ENCODE measurements at regions not wholly inside any gene's neighbourhood (a gene's known extent, or its start where the extent isn't known, plus 50 kb on each side); places are given as distances from the start of the nearest gene placed in this dataset.

DNA sequence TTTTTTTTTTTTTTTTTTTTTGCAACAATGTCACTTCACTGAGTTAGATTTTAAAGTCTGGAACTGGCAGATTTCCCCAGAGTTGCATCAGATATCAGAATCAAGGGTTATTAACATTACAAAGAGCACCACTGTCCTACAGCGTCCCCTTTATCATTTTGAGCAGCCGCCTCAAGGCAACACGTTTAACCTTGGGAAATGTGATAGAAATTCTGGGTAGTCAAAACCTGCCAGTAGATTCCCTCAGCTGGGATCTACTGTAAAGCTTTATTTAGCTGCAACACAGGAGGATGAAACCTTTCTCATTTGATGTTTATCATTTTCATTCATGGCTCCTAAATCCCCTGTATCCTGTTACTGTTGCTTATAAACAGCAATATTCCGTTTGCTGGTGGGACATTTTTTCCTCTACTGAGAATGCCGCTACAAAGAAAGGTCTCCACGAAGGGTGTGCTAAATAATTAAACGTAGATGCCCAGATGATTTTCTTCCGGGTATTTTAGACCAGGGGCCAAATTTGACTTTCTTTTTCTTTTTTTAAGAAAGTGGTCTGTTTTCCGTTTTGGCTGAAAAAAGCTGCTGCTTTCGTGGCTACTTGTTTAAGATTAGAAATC lies 436.1 kb upstream of the GOT2 start:
- no peak for DNase-seq
- H3K4me3 ChIP-seq (ENCODE audit: low read depth, low read length), result no peak overlapping the region
- H3K27me3 ChIP-seq (ENCODE audit: insufficient read depth, low read depth, severe bottlenecking), result peaks cover 15% of the 10 kb centered on the region
- TF ChIP-seq, protein P1, sequence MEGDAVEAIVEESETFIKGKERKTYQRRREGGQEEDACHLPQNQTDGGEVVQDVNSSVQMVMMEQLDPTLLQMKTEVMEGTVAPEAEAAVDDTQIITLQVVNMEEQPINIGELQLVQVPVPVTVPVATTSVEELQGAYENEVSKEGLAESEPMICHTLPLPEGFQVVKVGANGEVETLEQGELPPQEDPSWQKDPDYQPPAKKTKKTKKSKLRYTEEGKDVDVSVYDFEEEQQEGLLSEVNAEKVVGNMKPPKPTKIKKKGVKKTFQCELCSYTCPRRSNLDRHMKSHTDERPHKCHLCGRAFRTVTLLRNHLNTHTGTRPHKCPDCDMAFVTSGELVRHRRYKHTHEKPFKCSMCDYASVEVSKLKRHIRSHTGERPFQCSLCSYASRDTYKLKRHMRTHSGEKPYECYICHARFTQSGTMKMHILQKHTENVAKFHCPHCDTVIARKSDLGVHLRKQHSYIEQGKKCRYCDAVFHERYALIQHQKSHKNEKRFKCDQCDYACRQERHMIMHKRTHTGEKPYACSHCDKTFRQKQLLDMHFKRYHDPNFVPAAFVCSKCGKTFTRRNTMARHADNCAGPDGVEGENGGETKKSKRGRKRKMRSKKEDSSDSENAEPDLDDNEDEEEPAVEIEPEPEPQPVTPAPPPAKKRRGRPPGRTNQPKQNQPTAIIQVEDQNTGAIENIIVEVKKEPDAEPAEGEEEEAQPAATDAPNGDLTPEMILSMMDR (IDR thresholded peaks at IDR 0.05; ENCODE audit: low read depth, low read length), result no peak
- no peaks in the 10 kb centered on the region for H3K9me3 ChIP-seq (ENCODE audit: severe bottlenecking)
- no peaks in the 10 kb centered on the region for H3K36me3 ChIP-seq
- H3K27ac ChIP-seq, result no peak overlapping the region

DNA sequence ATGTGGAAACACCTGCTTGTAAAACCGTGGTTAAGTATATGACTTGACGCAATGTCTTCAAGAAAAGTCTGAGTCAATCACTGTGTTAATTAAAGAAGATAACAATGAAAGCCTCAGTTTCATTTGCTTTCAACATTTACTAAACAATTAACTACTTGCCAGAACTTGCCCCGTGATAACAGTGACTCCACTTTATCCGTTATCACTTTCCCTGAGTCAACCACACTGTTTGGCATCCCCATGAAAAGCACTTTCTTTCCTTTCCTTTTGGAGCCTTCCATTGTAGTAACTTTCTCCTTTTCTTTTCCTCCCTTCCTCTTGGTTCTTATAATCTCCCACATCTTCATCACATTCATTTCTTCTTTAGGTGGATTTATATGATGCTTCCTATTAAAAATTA lies 435.1 kb upstream of the GOT2 start:
- H3K27me3 ChIP-seq (ENCODE audit: insufficient read depth, low read depth, severe bottlenecking), result peaks cover 17% of the 10 kb centered on the region
- no peaks in the 10 kb centered on the region for H3K36me3 ChIP-seq
- no peak overlapping the region for H3K4me3 ChIP-seq (ENCODE audit: low read depth, low read length)
- no peak for DNase-seq
- TF ChIP-seq, protein P1 (IDR thresholded peaks at IDR 0.05; ENCODE audit: low read depth, low read length), result no peak
- no peaks in the 10 kb centered on the region for H3K9me3 ChIP-seq (ENCODE audit: severe bottlenecking)
- H3K27ac ChIP-seq, result no peak overlapping the region

DNA sequence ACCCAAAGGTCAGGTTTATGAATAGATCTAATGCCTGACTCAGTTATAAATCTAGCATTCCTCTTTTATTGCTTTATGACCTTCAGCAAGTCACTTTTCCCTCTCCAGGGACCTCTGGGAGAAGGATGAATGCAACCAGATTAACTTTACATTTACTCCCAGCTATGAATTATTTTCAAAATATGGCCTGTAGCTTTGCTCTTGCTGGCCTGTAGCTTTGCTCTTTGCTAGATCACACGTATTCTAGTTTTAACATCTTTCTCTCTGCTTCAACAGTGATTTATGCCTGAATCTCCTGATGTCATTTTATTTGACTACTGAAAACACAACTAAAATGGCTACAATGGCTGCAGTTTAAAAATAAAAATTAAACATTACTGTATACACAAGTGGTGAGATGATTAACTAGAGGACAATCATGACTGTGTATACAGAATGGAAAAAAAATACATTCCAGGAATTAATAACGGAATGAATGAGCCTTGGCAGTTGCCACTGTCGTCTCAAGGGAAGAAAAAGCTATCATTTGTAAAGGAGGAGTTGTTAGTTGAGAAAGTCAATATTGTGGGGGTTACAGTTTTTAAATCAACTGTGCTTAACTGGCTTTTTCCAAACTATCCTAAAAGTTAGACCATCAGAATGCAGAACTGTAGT lies 434.5 kb upstream of the GOT2 start:
- Histone ChIP-seq H3K27ac (no peak overlapping the region), H3K9me3 (ENCODE audit: severe bottlenecking) (no peaks in the 10 kb centered on the region), H3K36me3 (no peaks in the 10 kb centered on the region), H3K27me3 (ENCODE audit: insufficient read depth, low read depth, severe bottlenecking) (peaks cover 17% of the 10 kb centered on the region), H3K4me3 (ENCODE audit: low read depth, low read length) (no peak overlapping the region)
- DNase-seq, result no peak
- TF ChIP-seq, protein P1 (IDR thresholded peaks at IDR 0.05; ENCODE audit: low read depth, low read length), result no peak

DNA sequence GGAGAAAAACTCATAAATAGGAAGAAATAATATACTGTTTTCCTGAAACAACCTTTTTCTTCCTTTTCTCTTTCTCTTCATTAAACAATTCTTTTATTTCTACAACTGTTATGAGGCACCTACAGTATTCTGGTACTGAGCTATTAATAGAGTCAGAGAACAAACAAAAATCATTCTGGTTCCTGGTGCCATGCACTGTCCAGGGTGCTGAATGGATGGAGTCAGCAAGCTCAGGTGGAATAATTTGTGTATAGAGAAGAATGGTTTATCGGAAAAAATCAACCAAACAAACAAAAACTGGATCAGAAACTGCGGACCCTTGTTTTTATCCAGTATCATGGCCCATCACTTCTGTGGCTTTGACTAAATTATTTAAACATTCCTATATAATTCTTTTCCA lies 430.3 kb upstream of the GOT2 start:
- H3K4me3 ChIP-seq (ENCODE audit: low read depth, low read length), result no peak overlapping the region
- TF ChIP-seq, protein P1 (IDR thresholded peaks at IDR 0.05; ENCODE audit: low read depth, low read length), result no peak
- no peak overlapping the region for H3K27ac ChIP-seq
- H3K9me3 ChIP-seq (ENCODE audit: severe bottlenecking), result no peaks in the 10 kb centered on the region
- no peak for DNase-seq
- no peaks in the 10 kb centered on the region for H3K36me3 ChIP-seq
- H3K27me3 ChIP-seq (ENCODE audit: insufficient read depth, low read depth, severe bottlenecking), result peaks cover 24% of the 10 kb centered on the region

DNA sequence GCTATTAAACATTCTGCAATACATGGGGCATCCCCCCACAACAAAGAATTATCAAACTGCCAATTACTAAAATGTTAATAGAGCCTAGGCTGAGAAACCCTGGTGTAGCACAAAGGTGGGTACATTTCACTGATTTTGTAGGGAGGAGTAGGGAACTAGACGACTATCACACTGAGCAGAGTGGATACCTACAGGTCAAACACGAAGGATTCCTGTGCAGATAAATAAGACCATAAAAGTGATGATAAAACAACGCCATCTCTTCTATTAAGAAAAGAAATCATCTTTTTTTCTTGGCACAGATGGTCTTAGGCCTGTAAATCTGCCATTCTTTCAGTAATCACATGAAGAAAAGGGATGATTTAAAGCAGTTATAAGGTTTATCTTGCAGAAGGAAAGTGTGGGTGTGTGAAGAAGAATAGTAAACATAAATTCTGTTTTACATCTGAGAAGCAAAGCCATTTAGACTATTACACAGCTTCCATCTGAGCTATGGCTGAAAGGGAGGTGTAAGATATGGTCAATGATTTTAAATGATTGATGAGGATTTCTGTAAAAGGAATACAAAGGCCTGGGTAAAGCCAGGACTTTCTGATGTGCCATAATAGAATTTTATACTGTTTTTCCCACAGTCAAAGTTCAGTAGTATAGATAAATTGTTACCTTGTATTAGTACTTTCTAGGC lies 429.4 kb upstream of the GOT2 start:
- H3K27me3 ChIP-seq (ENCODE audit: insufficient read depth, low read depth, severe bottlenecking), result peaks cover 23% of the 10 kb centered on the region
- no peaks in the 10 kb centered on the region for H3K9me3 ChIP-seq (ENCODE audit: severe bottlenecking)
- TF ChIP-seq, protein P1 (IDR thresholded peaks at IDR 0.05; ENCODE audit: low read depth, low read length), result no peak
- no peak overlapping the region for H3K27ac ChIP-seq
- no peak for DNase-seq
- H3K36me3 ChIP-seq, result no peaks in the 10 kb centered on the region
- H3K4me3 ChIP-seq (ENCODE audit: low read depth, low read length), result no peak overlapping the region

Measured in WERI-Rb-1 (cell line).